ENCODE measurements at regions not wholly inside any gene's neighbourhood (a gene's known extent, or its start where the extent isn't known, plus 50 kb on each side); places are given as distances from the start of the nearest gene placed in this dataset.

GRCh38 chr2:215744514-215744913 lies 268.8 kb downstream of the MREG start:
- DNase-seq (ENCODE audit: low spot score) (no peak), ATAC-seq (no peak), FAIRE-seq (no peak)
- no TSS peak for BruUV-seq (replicated peaks)
- ChIA-PET CTCF (ENCODE audit: low intra/inter-chr PET ratio, low total read pairs) (no interaction called here), POLR2A (no interaction called here)
- H3K9me3 ChIP-seq (ENCODE audit: low read length), result no peaks in the 10 kb centered on the region
- H3K27me3 ChIP-seq (ENCODE audit: control insufficient read depth in 1 of 2, insufficient read depth in 2 of 2, low read length in 2 of 2), result no peaks in the 10 kb centered on the region
- intact Hi-C loops (cut with micrococcal nuclease; ENCODE audit: unreplicated experiment) (no loop called here), in situ Hi-C loops (cut with HindIII; ENCODE audit: extremely low pct_ligation_motif_present, low pct_unique_long_range_greater_than_20kb) (no loop called here)
- no peaks in the 10 kb centered on the region for H3K36me3 ChIP-seq (replicated peaks in 1 of 2; ENCODE audit: control insufficient read depth in 1 of 2, insufficient read depth in 2 of 2, low read length in 2 of 2)
- WGBS (ENCODE audit: low lambda C conversion rate), result 92% methylated on average over 4 of the region's 4 CpGs
- H4K20me1 ChIP-seq (ENCODE audit: insufficient read depth, low read length), result no peaks in the 10 kb centered on the region
- no peak overlapping the region for H3K27ac ChIP-seq (ENCODE audit: extremely low read length, insufficient read depth, low read length)
- H3K4me1 ChIP-seq (ENCODE audit: insufficient read depth, low read length), result peaks cover 38% of the 10 kb centered on the region
- H3K4me3 ChIP-seq (replicated peaks in 1 of 3; ENCODE audit: insufficient read depth in 1 of 3, low read depth in 2 of 3, low read length in 3 of 3), result no peak overlapping the region
- H3K4me2 ChIP-seq (ENCODE audit: low read depth, low read length), result no peak overlapping the region
- H2AFZ ChIP-seq (ENCODE audit: low read length), result no peak overlapping the region
- no peak for TF ChIP-seq TOPORS (CRISPR knock-in tag; IDR thresholded peaks at IDR 0.05)
- TF ChIP-seq JARID2 (CRISPR knock-in tag; IDR thresholded peaks at IDR 0.05; ENCODE audit: insufficient replicate concordance), result no peak
- TF ChIP-seq RBAK (CRISPR knock-in tag; IDR thresholded peaks at IDR 0.05), result no peak
- H3K79me2 ChIP-seq (ENCODE audit: insufficient read depth, low read length), result no peaks in the 10 kb centered on the region
- H3K9ac ChIP-seq (ENCODE audit: insufficient read depth, low read depth, low read length), result no peak overlapping the region

- Histone ChIP-seq H3K9ac (ENCODE audit: insufficient read depth, low read depth, low read length) (no peak overlapping the region), H3K4me2 (ENCODE audit: low read depth, low read length) (no peak overlapping the region), H4K20me1 (ENCODE audit: insufficient read depth, low read length) (no peaks in the 10 kb centered on the region), H3K36me3 (replicated peaks in 1 of 2; ENCODE audit: control insufficient read depth in 1 of 2, insufficient read depth in 2 of 2, low read length in 2 of 2) (no peaks in the 10 kb centered on the region), H3K79me2 (ENCODE audit: insufficient read depth, low read length) (no peaks in the 10 kb centered on the region), H3K27ac (ENCODE audit: extremely low read length, insufficient read depth, low read length) (no peak overlapping the region), H3K4me3 (replicated peaks in 1 of 3; ENCODE audit: insufficient read depth in 1 of 3, low read depth in 2 of 3, low read length in 3 of 3) (no peak overlapping the region), H3K9me3 (ENCODE audit: low read length) (no peaks in the 10 kb centered on the region; the same call in 1 of the 2 replicates), H3K27me3 (ENCODE audit: control insufficient read depth in 1 of 2, insufficient read depth in 2 of 2, low read length in 2 of 2) (no peaks in the 10 kb centered on the region), H2AFZ (ENCODE audit: low read length) (no peak overlapping the region), H3K4me1 (ENCODE audit: insufficient read depth, low read length) (peaks cover 23% of the 10 kb centered on the region)
- in situ Hi-C loops (cut with HindIII; ENCODE audit: extremely low pct_ligation_motif_present, low pct_unique_long_range_greater_than_20kb), result no loop called here
- DNase-seq (ENCODE audit: low spot score) (no peak), FAIRE-seq (no peak), ATAC-seq (no peak)
- no TSS peak for BruUV-seq (replicated peaks)
- ChIA-PET POLR2A (no interaction called here), CTCF (ENCODE audit: low intra/inter-chr PET ratio, low total read pairs) (no interaction called here)
- intact Hi-C loops (cut with micrococcal nuclease; ENCODE audit: unreplicated experiment), result no loop called here
- TF ChIP-seq ZNF24 (IDR thresholded peaks at IDR 0.05), result no peak
- no peak for TF ChIP-seq ZFAT (CRISPR knock-in tag; conservative IDR thresholded peaks at IDR 0.05)
- no peak for TF ChIP-seq ZNF292 (CRISPR knock-in tag; IDR thresholded peaks at IDR 0.05; ENCODE audit: borderline replicate concordance, low read depth)
- TF ChIP-seq ZNF225 (CRISPR knock-in tag; IDR thresholded peaks at IDR 0.05), result no peak
- TF ChIP-seq ZNF44 (CRISPR knock-in tag; IDR thresholded peaks at IDR 0.05), result no peak
- no peak for TF ChIP-seq ZNF615 (CRISPR knock-in tag; IDR thresholded peaks at IDR 0.05; ENCODE audit: borderline replicate concordance)
- TF ChIP-seq STAT5B (CRISPR knock-in tag; IDR thresholded peaks at IDR 0.05), result no peak
- no peak for TF ChIP-seq ZNF484 (CRISPR knock-in tag; IDR thresholded peaks at IDR 0.05; ENCODE audit: borderline replicate concordance, low read depth)
Observed at GRCh38 chr2:215743066-215743465, 270.3 kb downstream of the MREG start.

Measured in HepG2 (cell line).